Choroid plexus epithelial cell (primary cell): ENCODE measurements at regions not wholly inside any gene's neighbourhood (a gene's known extent, or its start where the extent isn't known, plus 50 kb on each side); places are given as distances from the start of the nearest gene placed in this dataset.
"Not testable (repeated sequence)": the region's sequence is repeated elsewhere in the genome, so short reads cannot be mapped to it uniquely, and the experiment has no call there.

Source experiments
- DNase-seq: peaks from one replicate; pipeline ENCODE4 v3.0.0-alpha.2; 2010; ENCODE audit warnings: low read depth
- H3K4me3 ChIP-seq: 2 replicates; pipeline ENCODE4 v1.5.1; 2011; ENCODE audit warnings: low read depth, mild to moderate bottlenecking, control low read depth, low read length, moderate library complexity
- CTCF ChIP-seq: conservative IDR thresholded peaks from 2 replicates; pipeline ENCODE4 v1.5.1; 2011; ENCODE audit warnings: low read depth, mild to moderate bottlenecking, control low read depth, inconsistent platforms, low read length, moderate library complexity

GRCh38 chr3:157914882-157915281 is 191.3 kb downstream of the SHOX2 start:
- TF ChIP-seq CTCF: no peak
- H3K4me3 ChIP-seq: no peak overlapping the region
- DNase-seq: peak; percentile 23

- DNase-seq: peak; percentile 47
- TF ChIP-seq CTCF: no peak
- H3K4me3 ChIP-seq: no peak overlapping the region
Measured at GRCh38 chr3:157913741-157914150, 192.5 kb downstream of the SHOX2 start.

- TF ChIP-seq CTCF: no peak
- peak; percentile 18 for DNase-seq
- H3K4me3 ChIP-seq: no peak overlapping the region
Measured at GRCh38 chr3:157912514-157913451, 193.4 kb downstream of the SHOX2 start.

- DNase-seq: peak; percentile 41
- H3K4me3 ChIP-seq: no peak overlapping the region
- peak; percentile 45 for TF ChIP-seq CTCF
Measured at GRCh38 chr3:157906627-157907026, 199.6 kb downstream of the SHOX2 start.

GRCh38 chr3:157905885-157906284 is 200.3 kb downstream of the SHOX2 start:
- H3K4me3 ChIP-seq: no peak overlapping the region
- no peak for TF ChIP-seq CTCF
- DNase-seq: no peak

- not testable (repeated sequence) for H3K4me3 ChIP-seq, DNase-seq
Measured at GRCh38 chr3:157902680-157903079, 203.5 kb downstream of the SHOX2 start.

- TF ChIP-seq CTCF: no peak
- no peak overlapping the region for H3K4me3 ChIP-seq
- DNase-seq: no peak
Measured at GRCh38 chr3:157888040-157888439, 218.2 kb downstream of the SHOX2 start.
